NOMO-1 treated with DMSO at 0.1 percent for 48 hours (cell line): ENCODE measurements at regions not wholly inside any gene's neighbourhood (a gene's known extent, or its start where the extent isn't known, plus 50 kb on each side); places are given as distances from the start of the nearest gene placed in this dataset.
"Not testable (repeated sequence)": the region's sequence is repeated elsewhere in the genome, so short reads cannot be mapped to it uniquely, and the experiment has no call there.

Source experiments
- DNase-seq: peaks from one replicate; lab custom pipeline; 2025; ENCODE audit not compliant: unreplicated experiment; lab: John Stamatoyannopoulos, UW

DNA sequence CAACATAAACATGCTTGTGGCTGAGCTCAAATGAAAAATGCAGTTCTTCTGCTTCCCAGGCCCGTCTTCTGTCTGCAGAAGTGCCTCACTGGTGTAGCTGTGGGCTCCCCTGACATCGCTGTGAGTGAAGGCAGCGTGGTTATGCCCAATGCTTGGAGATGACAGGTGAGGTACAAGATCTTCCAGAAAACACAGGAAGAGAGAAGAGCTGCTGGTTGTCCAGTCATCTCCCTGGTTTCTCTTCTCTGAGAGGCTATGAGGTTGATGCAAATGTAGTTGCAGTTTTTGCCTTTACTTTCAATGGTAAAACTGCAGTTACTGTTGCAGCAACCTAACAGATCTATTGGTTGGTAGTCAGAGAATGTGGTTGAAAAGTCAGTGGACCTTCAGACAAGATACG lies 223.6 kb downstream of the GATA3 start:
- DNase-seq, result no peak

DNA sequence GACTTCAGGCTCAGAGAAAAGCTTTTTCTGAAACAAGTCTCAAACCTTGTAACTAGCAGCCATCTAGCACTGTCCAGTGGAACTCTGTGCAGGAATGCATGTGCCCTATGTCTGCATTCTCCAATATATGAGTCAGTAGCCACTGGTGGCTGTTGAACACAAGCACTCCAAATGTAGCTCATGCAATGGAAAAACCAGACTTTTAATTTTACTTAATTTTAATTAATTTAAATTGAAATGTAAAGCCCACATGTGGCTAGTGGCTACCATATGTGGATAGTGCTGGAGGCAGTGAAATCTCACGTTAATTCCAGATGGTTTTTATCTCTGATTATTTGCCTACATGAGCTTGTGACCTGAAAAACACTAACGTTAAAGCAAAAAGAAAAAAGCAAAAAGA lies 225.1 kb downstream of the GATA3 start:
- no peak for DNase-seq

DNA sequence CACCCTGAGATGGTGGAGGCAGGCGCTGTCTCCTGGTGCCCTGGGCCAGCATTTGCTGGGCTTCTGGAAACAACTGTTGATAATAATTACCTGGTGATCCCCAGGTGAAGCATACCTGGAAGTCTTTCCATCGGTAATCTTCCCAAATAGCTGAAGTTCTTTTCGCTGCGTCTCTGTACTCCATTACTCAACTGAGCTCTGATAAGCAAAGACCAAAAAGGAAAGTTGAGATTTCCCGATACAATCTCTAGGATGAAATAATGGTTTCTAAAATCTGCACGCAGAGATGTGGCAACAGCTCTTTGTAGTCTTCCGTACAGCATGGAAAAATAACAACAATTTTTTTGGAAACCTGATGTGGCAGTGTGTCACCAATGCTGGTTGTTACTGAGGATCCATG lies 226.5 kb downstream of the GATA3 start:
- no peak for DNase-seq

DNA sequence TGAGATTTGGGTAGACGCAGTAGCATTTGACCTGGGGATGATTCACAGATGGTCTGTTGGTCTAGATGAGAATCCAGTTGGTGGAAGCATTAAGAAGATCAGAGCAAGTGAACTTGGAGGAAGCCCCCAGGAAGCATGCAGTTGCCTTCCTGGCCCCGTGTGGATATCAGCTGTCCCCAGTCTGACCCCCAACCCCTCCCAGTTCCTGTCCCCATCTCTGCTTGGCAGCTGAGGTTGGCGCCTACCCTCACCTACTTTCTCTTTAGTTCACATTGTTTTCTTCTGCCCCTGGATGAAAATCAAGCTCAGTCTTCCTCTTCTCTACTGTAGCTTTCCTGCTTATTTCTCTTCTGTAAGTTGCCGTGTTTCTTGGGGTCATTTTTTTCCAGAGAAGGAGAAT lies 227.9 kb downstream of the GATA3 start:
- DNase-seq, result no peak

DNA sequence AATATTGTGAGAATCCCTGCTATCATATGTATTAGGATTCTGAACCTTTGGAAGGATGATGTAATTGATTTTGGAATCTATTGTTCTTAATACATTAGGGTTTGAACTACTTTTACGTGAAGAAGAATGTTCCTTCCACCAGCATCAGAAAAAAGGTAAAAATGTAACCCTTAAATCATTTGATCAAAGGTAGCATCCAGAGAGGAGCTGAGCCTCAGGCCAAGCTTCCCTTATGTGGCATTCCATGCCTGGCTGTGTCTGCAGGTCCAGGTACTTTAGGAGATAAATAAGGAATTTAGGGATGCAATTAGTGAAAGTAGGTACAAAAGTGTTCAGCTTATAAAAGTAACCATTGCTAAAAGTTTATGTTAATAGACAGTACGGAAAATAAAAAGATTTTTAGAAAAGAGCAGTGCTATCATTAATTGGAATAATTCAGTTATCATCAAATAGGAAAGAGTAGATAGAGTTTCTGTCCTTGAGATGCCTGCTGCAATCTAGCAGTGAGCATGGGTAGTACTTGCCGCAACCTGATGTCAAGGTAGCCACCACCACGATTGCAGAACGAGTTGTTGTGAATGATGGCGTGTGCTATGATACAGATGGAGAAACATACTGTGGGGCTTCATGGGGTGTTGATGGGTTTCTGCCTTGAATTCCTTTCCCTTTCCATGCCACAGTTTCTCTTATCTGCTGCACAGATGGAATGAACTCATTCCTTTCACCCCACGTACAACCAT lies 228.8 kb downstream of the GATA3 start:
- DNase-seq, result no peak

DNA sequence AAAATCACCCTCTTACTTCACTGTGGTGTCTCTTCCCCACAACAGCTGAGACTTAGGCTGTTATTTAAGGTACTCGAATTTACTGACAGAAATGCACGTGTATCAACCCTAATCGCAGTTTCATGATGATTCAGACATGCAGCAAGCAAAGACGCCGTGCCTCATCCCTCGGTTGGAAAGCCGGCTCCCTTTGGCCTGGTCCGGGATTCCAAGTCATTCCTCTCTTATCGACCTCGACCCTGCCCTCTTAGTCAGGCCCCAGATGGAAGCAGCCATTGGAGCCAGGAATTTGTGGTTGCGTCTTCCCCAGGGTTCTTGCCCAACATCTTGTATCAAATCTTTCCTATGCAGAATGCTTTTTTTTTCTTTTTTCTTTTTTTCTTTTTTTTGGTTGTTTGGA lies 229.5 kb downstream of the GATA3 start:
- DNase-seq, result no peak

DNA sequence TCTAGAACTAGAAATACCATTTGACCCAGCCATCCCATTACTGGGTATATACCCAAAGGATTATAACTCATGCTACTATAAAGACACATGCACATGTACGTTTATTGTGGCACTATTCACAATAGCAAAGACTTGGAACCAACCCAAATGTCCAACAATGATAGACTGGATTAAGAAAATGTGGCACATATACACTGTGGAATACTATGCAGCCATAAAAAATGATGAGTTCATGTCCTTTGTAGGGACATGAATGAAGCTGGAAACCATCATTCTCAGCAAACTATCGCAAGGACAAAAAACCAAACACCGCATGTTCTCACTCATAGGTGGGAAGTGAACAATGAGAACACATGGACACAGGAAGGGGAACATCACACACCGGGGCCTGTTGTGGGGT lies 231.5 kb downstream of the GATA3 start:
- DNase-seq, result not testable (repeated sequence)

DNA sequence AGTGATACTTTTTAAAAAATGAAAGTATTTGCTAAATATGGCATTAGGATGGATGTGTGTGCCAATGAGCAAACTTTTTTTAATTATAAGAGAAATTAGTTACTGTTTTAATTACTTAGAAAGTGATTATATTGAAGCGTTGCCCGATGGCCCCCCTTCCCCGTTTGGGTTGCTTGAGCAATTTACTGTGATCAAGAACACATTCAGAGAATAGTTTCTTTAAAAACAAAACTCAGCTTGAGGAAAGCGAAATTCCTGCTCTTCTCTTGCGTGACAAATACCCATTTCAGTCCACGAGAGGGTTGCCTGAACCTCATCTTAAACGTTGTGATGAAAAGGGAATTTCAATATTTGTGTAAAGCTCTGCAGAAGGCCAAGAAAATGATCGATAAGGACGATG lies 234.1 kb downstream of the GATA3 start:
- DNase-seq, result no peak

DNA sequence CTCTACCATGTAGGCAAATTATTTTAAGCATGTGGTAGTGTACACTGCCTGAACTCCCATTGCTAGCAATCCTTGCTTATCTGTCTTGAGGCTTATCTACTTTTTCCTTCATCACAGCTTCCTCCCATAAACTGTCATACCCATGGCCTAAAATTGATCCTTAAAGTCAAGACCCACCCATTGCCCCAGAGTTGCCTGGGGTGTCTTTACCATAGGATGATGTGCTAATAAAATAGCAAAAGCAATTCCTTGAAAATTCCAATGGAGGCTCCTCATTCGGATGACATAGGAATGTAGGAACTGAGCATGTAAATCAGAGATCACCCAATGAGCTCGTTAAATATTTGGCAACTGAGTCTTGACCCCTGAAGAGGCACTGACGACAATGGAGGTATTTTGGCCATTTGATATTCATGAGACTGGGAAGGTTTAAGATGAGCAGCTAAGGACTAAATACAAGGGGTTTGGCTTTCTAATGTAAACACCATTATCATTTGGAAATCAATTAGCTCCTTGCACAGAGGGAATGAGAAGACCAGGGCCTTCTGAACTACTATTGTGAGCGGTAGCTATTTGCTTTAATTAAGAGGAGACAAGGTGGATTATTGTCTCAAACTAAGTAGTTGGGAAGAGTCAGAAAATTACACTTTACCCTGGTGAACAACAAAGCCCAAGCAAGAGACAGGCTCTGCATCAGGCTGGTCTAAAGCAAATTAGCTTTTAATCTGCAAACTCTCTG lies 234.9 kb downstream of the GATA3 start:
- no peak for DNase-seq

DNA sequence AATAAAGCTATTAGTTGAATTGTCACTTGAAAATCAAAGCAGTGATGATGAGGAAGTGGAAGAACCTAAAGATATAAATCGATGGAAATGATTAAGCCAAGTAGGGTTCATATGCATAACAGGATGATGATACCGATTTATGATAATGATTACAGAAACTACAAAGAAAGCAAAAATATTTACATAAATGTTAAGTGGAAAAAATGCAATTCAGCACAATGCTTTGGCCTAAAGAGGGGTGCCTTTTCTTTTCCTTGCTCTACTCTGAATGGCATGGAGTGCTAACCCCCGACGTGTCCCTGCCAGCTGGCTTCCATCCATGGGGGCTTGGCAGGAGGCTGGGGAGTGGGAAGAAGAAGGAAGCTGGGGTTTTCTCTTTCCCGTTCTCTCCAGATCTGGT lies 240.3 kb downstream of the GATA3 start:
- DNase-seq, result no peak

DNA sequence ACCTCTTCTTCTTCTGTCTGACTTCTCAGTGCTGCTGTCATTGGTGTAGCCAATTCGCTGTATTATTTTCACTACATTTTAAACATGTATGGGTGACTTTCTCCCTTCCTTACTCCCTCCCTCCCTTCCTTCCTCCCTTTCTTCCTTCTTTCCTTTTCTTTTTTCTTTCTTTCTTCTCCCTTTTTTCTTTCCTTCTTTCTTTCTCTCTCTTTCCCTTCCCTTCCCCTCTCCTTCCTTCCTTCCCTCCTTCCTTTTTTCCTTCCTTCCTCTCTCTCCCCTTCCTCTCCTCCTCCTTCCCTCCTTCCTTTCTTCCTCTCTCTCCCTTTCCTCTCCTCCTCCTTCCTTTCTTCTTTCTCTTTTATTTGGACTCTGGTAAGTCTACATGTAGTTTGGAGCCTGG lies 240.8 kb downstream of the GATA3 start:
- DNase-seq, result no peak

DNA sequence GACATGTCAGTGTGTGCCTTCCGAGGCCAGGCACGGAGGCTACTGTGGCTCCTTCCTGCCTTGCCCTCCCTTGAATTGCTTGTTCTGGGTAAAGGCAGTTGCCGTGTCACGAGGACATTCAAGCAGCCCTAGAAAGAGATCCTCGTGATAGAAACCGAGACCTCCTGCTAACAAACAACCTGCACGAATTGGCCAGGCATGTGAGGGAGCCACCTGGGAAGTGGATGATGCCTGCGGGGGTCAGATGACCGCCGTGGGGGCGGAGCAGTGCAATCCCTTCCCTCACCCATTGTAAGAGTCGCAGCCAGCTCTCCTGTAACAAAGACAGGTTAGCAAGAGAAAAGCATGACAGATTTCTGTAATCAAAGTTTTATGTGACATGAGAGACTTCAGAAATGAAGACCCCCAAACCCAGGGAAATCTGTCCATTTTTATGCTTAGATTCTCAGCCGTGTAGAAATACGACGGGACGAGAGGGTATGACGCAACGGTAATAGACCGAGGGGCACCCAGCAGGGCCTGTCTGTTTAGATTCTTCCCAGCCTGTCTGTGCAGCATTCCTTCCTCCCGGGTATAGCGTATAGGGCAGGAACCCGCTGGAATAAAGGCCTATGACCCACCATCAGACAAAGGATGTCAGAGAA lies 241.7 kb downstream of the GATA3 start:
- no peak for DNase-seq

DNA sequence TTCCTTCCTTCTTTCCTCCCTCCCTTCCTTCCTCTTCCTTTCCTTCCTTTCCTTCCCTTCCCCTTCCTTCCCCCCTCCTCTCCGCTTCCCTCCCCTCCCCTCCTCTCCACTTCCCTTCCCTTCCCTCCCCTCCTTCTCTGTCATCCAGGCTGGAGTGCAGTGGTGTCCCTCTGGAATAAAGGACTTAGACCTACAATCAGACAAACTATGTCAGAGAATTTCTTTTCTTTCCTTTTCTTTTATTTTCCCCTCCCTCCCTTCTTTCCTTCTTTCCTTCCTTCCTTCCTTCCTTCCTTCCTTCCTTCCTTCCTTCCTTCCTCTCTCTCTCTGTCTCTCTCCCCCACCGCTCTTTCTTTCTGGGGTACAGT lies 242.2 kb downstream of the GATA3 start:
- DNase-seq, result no peak

DNA sequence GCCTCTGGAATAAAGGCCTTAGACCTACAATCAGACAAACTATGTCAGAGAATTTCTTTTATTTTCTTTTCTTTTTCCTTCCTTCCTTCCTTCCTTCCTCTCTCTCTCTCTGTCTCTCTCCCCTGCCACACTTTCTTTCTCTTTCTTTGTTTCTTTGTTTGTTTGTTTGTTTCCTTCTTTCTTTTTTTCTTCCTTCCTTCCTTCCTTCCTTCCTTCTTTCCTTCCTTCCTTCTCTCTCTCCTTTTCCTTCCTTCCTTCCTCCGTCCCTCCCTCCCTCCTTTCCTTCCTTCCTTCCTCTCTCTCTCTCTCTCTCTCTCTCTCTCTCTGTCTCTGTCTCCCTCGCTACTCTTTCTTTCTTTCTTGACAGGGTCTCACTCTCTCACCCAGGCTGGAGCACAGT lies 242.6 kb downstream of the GATA3 start:
- no peak for DNase-seq

DNA sequence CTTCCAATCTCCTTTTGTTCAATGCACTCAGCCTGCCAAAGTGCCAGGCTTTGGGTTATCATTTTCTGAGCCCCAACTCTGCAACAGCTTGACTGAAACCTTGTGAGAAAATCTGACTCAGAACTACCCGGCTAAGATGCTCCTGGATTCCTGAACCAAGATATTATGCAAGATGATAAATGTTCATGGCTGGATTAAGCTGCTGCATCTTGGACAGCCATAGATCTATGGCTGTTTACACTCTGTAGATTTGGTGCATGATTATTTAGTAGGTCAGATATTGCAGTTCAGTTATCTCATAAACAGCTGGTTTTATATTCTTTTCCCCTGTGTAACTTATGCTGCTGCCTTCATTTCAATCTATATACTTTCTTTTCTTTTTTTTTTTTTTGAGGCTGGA lies 243.5 kb downstream of the GATA3 start:
- DNase-seq, result no peak

DNA sequence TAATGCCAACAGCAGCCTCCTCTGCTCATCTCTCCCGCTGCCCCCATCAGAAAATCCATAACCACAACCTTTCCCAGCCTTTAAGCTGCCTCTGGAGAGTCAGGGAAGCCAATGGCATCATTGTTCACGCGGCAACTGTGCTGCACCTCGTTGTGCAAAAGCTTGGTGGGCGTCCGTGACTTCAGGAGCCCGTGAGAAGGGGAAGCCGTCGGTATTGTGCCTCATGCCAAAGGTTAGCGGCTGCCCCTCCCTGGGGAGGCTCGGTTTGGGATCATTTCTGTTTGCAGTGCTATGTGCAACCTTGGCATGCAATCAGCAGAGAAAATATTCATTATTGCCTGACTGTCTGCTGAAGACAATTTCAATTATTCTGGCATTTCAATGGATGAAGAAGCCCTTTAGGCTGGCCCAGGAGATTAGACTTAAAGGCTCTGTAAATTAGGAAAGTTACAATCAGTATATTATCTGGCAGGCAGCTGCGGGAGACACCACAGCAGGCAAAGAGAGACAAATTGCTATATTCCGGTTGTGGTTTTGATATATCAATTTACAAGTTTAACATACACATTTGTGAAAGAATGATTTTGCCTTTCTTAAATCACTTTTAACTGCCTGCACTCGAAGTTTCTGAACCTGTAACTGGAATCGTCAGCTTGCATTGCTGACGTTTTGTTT lies 244.5 kb downstream of the GATA3 start:
- DNase-seq, result no peak

DNA sequence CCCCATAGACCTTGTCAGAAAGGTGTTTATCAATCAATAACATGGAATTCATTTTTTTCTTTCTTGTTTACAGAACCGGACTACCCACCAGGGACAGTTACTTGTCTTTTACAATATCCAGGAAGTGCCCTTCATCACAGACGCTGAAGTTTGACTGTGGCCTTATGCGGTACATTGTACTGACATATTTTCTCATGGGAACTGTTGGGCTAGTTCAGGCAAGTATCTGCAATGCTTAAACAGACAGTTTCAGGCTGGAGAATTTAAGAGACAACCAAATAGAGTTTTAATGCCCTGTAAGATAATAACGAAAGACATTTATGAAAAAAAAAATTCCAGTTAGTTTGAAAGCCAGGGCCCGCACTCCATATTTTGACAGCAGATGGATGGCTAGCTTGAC lies 246.4 kb downstream of the GATA3 start:
- no peak for DNase-seq

DNA sequence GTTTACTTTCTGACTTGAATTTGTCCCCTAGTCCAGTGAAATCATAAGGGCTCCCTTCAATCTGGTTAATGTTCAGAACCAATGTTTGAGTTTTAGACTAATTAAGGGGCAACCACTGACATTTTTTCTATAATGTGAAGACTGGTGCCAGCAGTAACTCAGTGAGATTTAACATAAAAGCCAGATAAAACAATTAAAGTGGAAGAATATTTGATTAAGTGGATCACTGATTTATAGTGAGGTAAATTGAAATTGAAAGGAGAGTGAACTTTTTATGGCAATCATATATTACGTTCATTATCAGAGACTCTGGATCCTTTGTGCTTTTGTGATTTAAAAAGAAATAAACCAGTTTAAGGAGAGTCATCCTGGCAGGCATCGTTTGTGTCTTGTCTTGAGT lies 246.8 kb downstream of the GATA3 start:
- DNase-seq, result no peak

DNA sequence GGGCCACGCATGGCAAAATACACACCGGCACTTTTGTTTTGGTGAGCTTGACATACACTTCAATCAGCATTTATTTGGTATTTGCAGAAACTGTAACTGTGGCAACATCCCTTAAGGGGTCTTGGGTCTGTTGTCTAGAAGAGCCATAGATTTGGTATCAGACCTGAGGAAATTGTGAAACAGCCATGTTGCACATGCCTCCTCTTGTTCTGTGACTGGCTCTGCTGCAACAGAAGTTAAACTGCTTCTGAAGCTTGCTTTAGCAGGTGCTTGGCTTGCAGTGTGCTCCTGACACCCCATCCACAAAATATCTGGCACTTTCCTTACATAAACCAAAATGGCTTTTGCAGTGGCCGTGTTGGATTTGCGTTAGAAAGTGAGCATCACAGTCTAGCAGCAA lies 247.3 kb downstream of the GATA3 start:
- no peak for DNase-seq

DNA sequence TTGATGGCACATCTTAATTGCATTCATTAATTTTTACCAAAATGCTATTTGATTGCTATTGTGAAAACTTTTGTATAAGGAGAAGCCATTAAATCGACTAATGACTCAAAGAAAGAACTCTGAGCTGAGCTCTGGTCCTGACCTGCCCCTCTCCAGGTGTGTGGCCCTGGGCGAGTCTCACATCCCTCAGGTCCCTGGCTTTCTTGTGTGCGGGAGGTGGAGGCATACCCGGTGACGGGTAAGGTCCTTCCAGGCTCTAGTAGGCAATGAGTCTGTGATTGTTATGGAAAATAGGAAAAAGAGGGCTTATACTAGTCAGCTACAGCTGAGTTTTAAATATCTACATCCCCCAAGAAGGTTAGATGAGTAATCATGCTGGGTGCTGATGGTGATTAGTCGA lies 248.1 kb downstream of the GATA3 start:
- no peak for DNase-seq

DNA sequence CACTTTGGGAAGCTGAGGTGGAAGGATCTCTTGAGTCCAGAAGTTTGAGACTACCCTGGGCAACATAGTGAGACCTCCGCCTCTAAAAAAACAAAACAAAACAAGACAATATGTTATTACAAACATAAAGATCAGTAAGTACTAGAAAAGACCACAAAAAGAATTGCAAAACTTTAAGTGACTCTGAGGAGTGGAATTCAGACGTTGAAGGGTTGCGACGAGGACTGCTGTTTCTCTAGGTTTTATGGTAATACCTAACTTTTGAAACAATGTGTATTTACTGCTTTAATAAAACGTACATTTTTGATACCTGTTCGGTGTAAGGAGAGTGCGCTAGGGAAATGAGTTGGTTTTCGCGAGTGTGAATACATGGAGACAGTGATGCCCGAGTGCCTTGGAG lies 250.4 kb downstream of the GATA3 start:
- no peak for DNase-seq
